HepG2 (cell line): ENCODE measurements at regions not wholly inside any gene's neighbourhood (a gene's known extent, or its start where the extent isn't known, plus 50 kb on each side); places are given as distances from the start of the nearest gene placed in this dataset.

Experiments
- CTCF ChIP-seq: sonication (generic); formaldehyde crosslinking; IDR thresholded peaks from 2 replicates; pipeline ENCODE4 v1.5.0; 2020; ENCODE audit warnings: mild to moderate bottlenecking, missing genetic modification reagents, moderate library complexity
- EZH2 ChIP-seq: conservative IDR thresholded peaks from 2 replicates; pipeline ENCODE4 v1.6.1; 2012; ENCODE audit warnings: mild to moderate bottlenecking, low read depth, low read length, moderate library complexity
- GATAD1 ChIP-seq: IDR thresholded peaks from 2 replicates; pipeline ENCODE4 v1.6.1; 2016; ENCODE audit warnings: missing genetic modification reagents, missing compliant biosample characterization
- HNRNPLL ChIP-seq: fragments of 200-400 bp; formaldehyde crosslinking; IDR thresholded peaks from 2 replicates; pipeline ENCODE4 v1.6.1; 2017; ENCODE audit warnings: mild to moderate bottlenecking, low read depth, low read length; ENCODE audit not compliant: poor library complexity, severe bottlenecking
- HOXA3 ChIP-seq: sonication (generic); formaldehyde crosslinking; IDR thresholded peaks from 2 replicates; pipeline ENCODE4 v1.5.0; 2020; ENCODE audit warnings: missing genetic modification reagents
- KDM5B ChIP-seq: sonication (generic); formaldehyde crosslinking; IDR thresholded peaks from 2 replicates; pipeline ENCODE4 v1.4.0; 2020; ENCODE audit warnings: missing genetic modification reagents, mild to moderate bottlenecking, borderline replicate concordance
- SIN3A ChIP-seq: IDR thresholded peaks from 2 replicates; pipeline ENCODE4 v1.6.1; 2011; ENCODE audit warnings: low read depth, mild to moderate bottlenecking, control low read depth, low read length, borderline replicate concordance
- YY1 ChIP-seq: IDR thresholded peaks from 2 replicates; pipeline ENCODE4 v1.6.1; 2011; ENCODE audit warnings: low read length, low read depth, moderate library complexity, mild to moderate bottlenecking; ENCODE audit not compliant: insufficient read depth, insufficient replicate concordance

GRCh38 chr5:74199436-74200210 is 440.9 kb downstream of the ENC1 start:
- TF ChIP-seq YY1: no peak
- no peak for TF ChIP-seq KDM5B
- TF ChIP-seq CTCF: no peak
- no peak for TF ChIP-seq GATAD1
- no peak for TF ChIP-seq SIN3A
- TF ChIP-seq HOXA3 (CRISPR knock-in tag): no peak
- no peak for TF ChIP-seq HNRNPLL
- no peak for TF ChIP-seq EZH2
